Heart left ventricle (tissue), 13 donors: ENCODE measurements at regions not wholly inside any gene's neighbourhood (a gene's known extent, or its start where the extent isn't known, plus 50 kb on each side); places are given as distances from the start of the nearest gene placed in this dataset.

Experiments
- POLR2A ChIP-seq, 2 donors: fragments of 450-650 bp; IDR thresholded peaks; one replicate each; pipeline ENCODE4 v1.6.1; 2017; ENCODE audit warnings: antibody characterized with exemption in 2 of 2, mild to moderate bottlenecking in 2 of 2, moderate library complexity in 2 of 2
- TF ChIP-seq, protein P1 (sequence below), 12 donors: fragments of 200-600 bp; sonication (generic) in 4 of 12; IDR thresholded peaks; one replicate each; pipeline versions ENCODE4 v1.5.0 to v1.8.0; 2018 to 2022; ENCODE audit warnings: antibody characterized with exemption in 12 of 12, mild to moderate bottlenecking in 5 of 12
- donor health status: ischemic (EF 13 %, LVEDD 7.1; RV severe dilation, severe dysfunction).
- donor health status: DM: no; HTN: yes; CAD: no.
- donor health status: DM: no; HTN: no; CAD: no.
- donor health status: ischemic (EF 25% LVEDD 6.9; RV normal size, moderate dysfunction).
- donor health status: ischemic (EF 25% LVEDD 5.7; RV mildly dilated, moderate dysfunction).
- donor health status: ischemic (EF 35%, LVEDD 5.7; RV mildly dilated, moderate dysfunction).
- donor health status: nonischemic (EF 11% LVEDD 7.7; RV severe dilation, severe dysfunction).
- donor health status: DM: yes; HTN: yes; CAD: no.
- donor health status: PGD.
- donor health status: ischemic (EF 29% LVEDD 5.4; RV normal size, mild dysfunction).
- donor health status: nonischemic (EF 23%, LVEDD 6.1; RV moderate dilation, normal function).

DNA sequence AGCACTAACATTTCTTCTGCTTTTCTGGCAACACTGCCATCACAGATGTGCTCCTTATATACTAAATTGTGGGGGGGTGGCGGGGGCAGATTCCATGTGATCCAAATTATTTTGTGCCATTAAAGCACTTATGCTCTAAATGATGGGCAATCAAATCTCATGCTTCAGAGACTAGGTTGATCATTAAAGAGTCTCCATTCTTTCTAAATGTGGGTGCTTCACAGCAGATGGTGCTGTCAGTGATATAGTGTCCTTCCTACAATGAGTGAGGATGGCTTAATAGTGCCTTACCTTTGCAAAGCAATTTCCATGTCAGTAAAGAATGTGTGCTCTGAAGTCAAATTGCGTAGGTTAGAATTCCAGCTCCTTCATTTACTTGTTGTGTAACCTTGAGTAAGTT, 589.8 kb downstream of the ETS1 start:
- TF ChIP-seq POLR2A (IDR thresholded peaks at IDR 0.05): no peak
- TF ChIP-seq, protein P1, sequence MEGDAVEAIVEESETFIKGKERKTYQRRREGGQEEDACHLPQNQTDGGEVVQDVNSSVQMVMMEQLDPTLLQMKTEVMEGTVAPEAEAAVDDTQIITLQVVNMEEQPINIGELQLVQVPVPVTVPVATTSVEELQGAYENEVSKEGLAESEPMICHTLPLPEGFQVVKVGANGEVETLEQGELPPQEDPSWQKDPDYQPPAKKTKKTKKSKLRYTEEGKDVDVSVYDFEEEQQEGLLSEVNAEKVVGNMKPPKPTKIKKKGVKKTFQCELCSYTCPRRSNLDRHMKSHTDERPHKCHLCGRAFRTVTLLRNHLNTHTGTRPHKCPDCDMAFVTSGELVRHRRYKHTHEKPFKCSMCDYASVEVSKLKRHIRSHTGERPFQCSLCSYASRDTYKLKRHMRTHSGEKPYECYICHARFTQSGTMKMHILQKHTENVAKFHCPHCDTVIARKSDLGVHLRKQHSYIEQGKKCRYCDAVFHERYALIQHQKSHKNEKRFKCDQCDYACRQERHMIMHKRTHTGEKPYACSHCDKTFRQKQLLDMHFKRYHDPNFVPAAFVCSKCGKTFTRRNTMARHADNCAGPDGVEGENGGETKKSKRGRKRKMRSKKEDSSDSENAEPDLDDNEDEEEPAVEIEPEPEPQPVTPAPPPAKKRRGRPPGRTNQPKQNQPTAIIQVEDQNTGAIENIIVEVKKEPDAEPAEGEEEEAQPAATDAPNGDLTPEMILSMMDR (IDR thresholded peaks at IDR 0.05): no peak
